ENCODE measurements at regions not wholly inside any gene's neighbourhood (a gene's known extent, or its start where the extent isn't known, plus 50 kb on each side); places are given as distances from the start of the nearest gene placed in this dataset.

- TF ChIP-seq NBN (IDR thresholded peaks at IDR 0.05): no peak
- TF ChIP-seq STAT3 (IDR thresholded peaks at IDR 0.05; ENCODE audit: low read depth, low read length): no peak
- TF ChIP-seq E2F8 (IDR thresholded peaks at IDR 0.05; ENCODE audit: low read depth, partially characterized antibody): no peak
- no peak for TF ChIP-seq RAD21 (IDR thresholded peaks at IDR 0.05; ENCODE audit: insufficient read depth, low read depth, low read length)
- TF ChIP-seq ZBTB40 (IDR thresholded peaks at IDR 0.05; ENCODE audit: borderline replicate concordance): no peak
- TF ChIP-seq NFYB (IDR thresholded peaks at IDR 0.05; ENCODE audit: insufficient read depth, low read depth, low read length): no peak
- TF ChIP-seq RB1 (IDR thresholded peaks at IDR 0.05; ENCODE audit: borderline replicate concordance): no peak
- TF ChIP-seq EGR1 (IDR thresholded peaks at IDR 0.05; ENCODE audit: borderline replicate concordance in 1 of 2, low read depth in 2 of 2, low read length in 2 of 2): no peak
- no peak for TF ChIP-seq RBBP5 (conservative IDR thresholded peaks at IDR 0.05)
- H3K27ac ChIP-seq (ENCODE audit: control insufficient read depth, insufficient read depth): no peak overlapping the region
- H3K4me1 ChIP-seq (ENCODE audit: control insufficient read depth, insufficient read depth, low read length): peaks cover 5% of the 10 kb centered on the region; the same call in 1 of the 2 replicates
- H4K20me1 ChIP-seq (ENCODE audit: control insufficient read depth, insufficient read depth): no peaks in the 10 kb centered on the region
- H3K27me3 ChIP-seq (replicated peaks in 1 of 2; ENCODE audit: control insufficient read depth in 2 of 2, insufficient read depth in 2 of 2, low read length in 1 of 2): no peaks in the 10 kb centered on the region
- H3K79me2 ChIP-seq (ENCODE audit: control insufficient read depth, insufficient read depth, low read length): no peaks in the 10 kb centered on the region
- ChIA-PET RAD21 (ENCODE audit: unreplicated experiment) (interaction anchor here (1.1 to 4.9 kb wide), 24 partner anchors 12 to 690 kb away, joined by 3 to 69 read pairs (median 8); no protein-coding TSS in a partner anchor), POLR2A (interaction anchor here (1.1 to 1.3 kb wide), 2 partner anchors 40 to 68 kb away, joined by 3 read pairs; no protein-coding TSS in a partner anchor), SMC1A (ENCODE audit: uncharacterized antibody, unreplicated experiment) (interaction anchor here (0.6 to 4.7 kb wide), 36 partner anchors 8 to 408 kb away, joined by 3 to 80 read pairs (median 6); no protein-coding TSS in a partner anchor), CTCF (interaction anchor here (1.0 to 4.4 kb wide), 38 partner anchors 8 to 348 kb away, joined by 3 to 72 read pairs (median 6); no protein-coding TSS in a partner anchor)
- no TSS peak for BruUV-seq (replicated peaks)
- no peak overlapping the region for H3K4me3 ChIP-seq
- no peak for DNase-seq (ENCODE audit: low read depth, low spot score)
- H3K9ac ChIP-seq (ENCODE audit: control insufficient read depth, insufficient read depth, low read length): no peak overlapping the region
- in situ Hi-C loops (cut with MboI) (no loop called here), intact Hi-C loops (cut with micrococcal nuclease; ENCODE audit: unreplicated experiment) (loop anchor here (2.0 kb wide), 2 partner anchors 96 to 326 kb away; partner anchors contain the start of gene IFNGR1)
- FAIRE-seq: no peak
- no peaks in the 10 kb centered on the region for H3K9me3 ChIP-seq (replicated peaks; ENCODE audit: control insufficient read depth, insufficient read depth, low read length)
- 51% methylated on average over 5 of the region's 5 CpGs for WGBS (ENCODE audit: insufficient coverage, insufficient replicate concordance, low lambda C conversion rate, missing lambda C conversion rate)
- no peak overlapping the region for H3K4me2 ChIP-seq (ENCODE audit: control insufficient read depth, insufficient read depth)
- no peaks in the 10 kb centered on the region for H3K36me3 ChIP-seq (ENCODE audit: control insufficient read depth in 2 of 2, insufficient read depth in 2 of 2, low read length in 1 of 2)
- no peak overlapping the region for H2AFZ ChIP-seq (ENCODE audit: control insufficient read depth, low read depth, low read length)
- ATAC-seq: no peak
These were observed 95.9 kb upstream of the IFNGR1 start for GRCh38 chr6:137315081-137315480.

All from GM12878 (cell line).